ENCODE measurements at regions not wholly inside any gene's neighbourhood (a gene's known extent, or its start where the extent isn't known, plus 50 kb on each side); places are given as distances from the start of the nearest gene placed in this dataset.

- no peaks in the 10 kb centered on the region for H3K36me3 ChIP-seq (ENCODE audit: control insufficient read depth, insufficient read depth, low read length)
- DNase-seq (ENCODE audit: low read depth): no peak
- TF ChIP-seq CTCF (IDR thresholded peaks at IDR 0.05; ENCODE audit: insufficient read depth, low read length, poor library complexity, severe bottlenecking): no peak
Observed at GRCh38 chr16:79295162-79295561, 305.4 kb downstream of the MAF start.

GRCh38 chr16:79294568-79294967 lies 306.0 kb downstream of the MAF start:
- Histone ChIP-seq H3K27me3 (ENCODE audit: control insufficient read depth, insufficient read depth, low read length) (no peaks in the 10 kb centered on the region), H3K4me3 (ENCODE audit: low read depth, low read length) (no peak overlapping the region), H3K36me3 (ENCODE audit: control insufficient read depth, insufficient read depth, low read length) (no peaks in the 10 kb centered on the region)
- DNase-seq (ENCODE audit: low read depth): no peak
- no peak for TF ChIP-seq CTCF (IDR thresholded peaks at IDR 0.05; ENCODE audit: insufficient read depth, low read length, poor library complexity, severe bottlenecking)

More at GRCh38 chr16:79295162-79295561, 305.4 kb downstream of the MAF start:
- no peak overlapping the region for H3K4me3 ChIP-seq (ENCODE audit: low read depth, low read length)
- H3K27me3 ChIP-seq (ENCODE audit: control insufficient read depth, insufficient read depth, low read length): no peaks in the 10 kb centered on the region

- no peak for TF ChIP-seq CTCF (IDR thresholded peaks at IDR 0.05; ENCODE audit: insufficient read depth, low read length, poor library complexity, severe bottlenecking)
- no peak for DNase-seq (ENCODE audit: low read depth)
- H3K27me3 ChIP-seq (ENCODE audit: control insufficient read depth, insufficient read depth, low read length): no peaks in the 10 kb centered on the region
- no peaks in the 10 kb centered on the region for H3K36me3 ChIP-seq (ENCODE audit: control insufficient read depth, insufficient read depth, low read length)
- no peak overlapping the region for H3K4me3 ChIP-seq (ENCODE audit: low read depth, low read length)
Observed at GRCh38 chr16:79293836-79294460, 306.6 kb downstream of the MAF start.

GRCh38 chr16:79288066-79288465 lies 312.5 kb downstream of the MAF start:
- Histone ChIP-seq H3K4me3 (ENCODE audit: low read depth, low read length) (no peak overlapping the region), H3K27me3 (ENCODE audit: control insufficient read depth, insufficient read depth, low read length) (no peaks in the 10 kb centered on the region), H3K36me3 (ENCODE audit: control insufficient read depth, insufficient read depth, low read length) (no peaks in the 10 kb centered on the region)
- TF ChIP-seq CTCF (IDR thresholded peaks at IDR 0.05; ENCODE audit: insufficient read depth, low read length, poor library complexity, severe bottlenecking): no peak
- DNase-seq (ENCODE audit: low read depth): no peak

GRCh38 chr16:79287424-79287917 lies 313.1 kb downstream of the MAF start:
- no peaks in the 10 kb centered on the region for H3K27me3 ChIP-seq (ENCODE audit: control insufficient read depth, insufficient read depth, low read length)
- no peak overlapping the region for H3K4me3 ChIP-seq (ENCODE audit: low read depth, low read length)
- DNase-seq (ENCODE audit: low read depth): no peak
- no peak for TF ChIP-seq CTCF (IDR thresholded peaks at IDR 0.05; ENCODE audit: insufficient read depth, low read length, poor library complexity, severe bottlenecking)
- H3K36me3 ChIP-seq (ENCODE audit: control insufficient read depth, insufficient read depth, low read length): no peaks in the 10 kb centered on the region
